Activated CD4-positive, alpha-beta T cell treated with anti-CD3 and anti-CD28 coated beads for 36 hours (primary cell): ENCODE measurements at regions not wholly inside any gene's neighbourhood (a gene's known extent, or its start where the extent isn't known, plus 50 kb on each side); places are given as distances from the start of the nearest gene placed in this dataset.

Source experiments
- ATAC-seq: fragments of 200-7000 bp; cut with Tn5 transposase; one replicate; pipeline ENCODE4 v1.10.0; 2021; ENCODE audit warnings: mild to moderate bottlenecking, moderate library complexity
- CTCF ChIA-PET: fragments of 350-600 bp; sonication (Branson Sonifier 250); formaldehyde crosslinking; loops from one replicate; lab custom pipeline; 2021; ENCODE audit warnings: antibody characterized with exemption; lab: Charles Lee
- POLR2A ChIA-PET: fragments of 350-600 bp; sonication (Branson Sonifier 250); formaldehyde crosslinking; loops from one replicate; lab custom pipeline; 2021; ENCODE audit warnings: antibody characterized with exemption, inconsistent platforms; lab: Charles Lee
- DNase-seq: peaks from one replicate; pipeline ENCODE4 v3.0.0-alpha.2; 2020
- H3K27ac Mint-ChIP-seq: one replicate; pipeline ENCODE4 v1.8.0; 2021; ENCODE audit warnings: mixed read lengths
- H3K27me3 Mint-ChIP-seq: one replicate; pipeline ENCODE4 v1.8.0; 2021; ENCODE audit warnings: mixed read lengths
- H3K36me3 Mint-ChIP-seq: one replicate; pipeline ENCODE4 v1.8.0; 2021; ENCODE audit warnings: low read depth, mixed read lengths
- H3K4me1 Mint-ChIP-seq: one replicate; pipeline ENCODE4 v1.8.0; 2021; ENCODE audit warnings: mixed read lengths
- H3K4me3 Mint-ChIP-seq: one replicate; pipeline ENCODE4 v1.8.0; 2021; ENCODE audit warnings: mild to moderate bottlenecking, moderate library complexity, mixed read lengths
- H3K9me3 Mint-ChIP-seq: one replicate; pipeline ENCODE4 v1.8.0; 2021; ENCODE audit warnings: low read depth, mixed read lengths
- intact Hi-C, 2 experiments: fragments of 100-400 bp; cut with DNase I in 1 of 2; cut with micrococcal nuclease in 1 of 2; formaldehyde crosslinking; loops; one replicate each; pipeline versions ENCODE4 v1.14.2 to v1.15.1; 2022 to 2024; cut with DNase I, micrococcal nuclease

DNA sequence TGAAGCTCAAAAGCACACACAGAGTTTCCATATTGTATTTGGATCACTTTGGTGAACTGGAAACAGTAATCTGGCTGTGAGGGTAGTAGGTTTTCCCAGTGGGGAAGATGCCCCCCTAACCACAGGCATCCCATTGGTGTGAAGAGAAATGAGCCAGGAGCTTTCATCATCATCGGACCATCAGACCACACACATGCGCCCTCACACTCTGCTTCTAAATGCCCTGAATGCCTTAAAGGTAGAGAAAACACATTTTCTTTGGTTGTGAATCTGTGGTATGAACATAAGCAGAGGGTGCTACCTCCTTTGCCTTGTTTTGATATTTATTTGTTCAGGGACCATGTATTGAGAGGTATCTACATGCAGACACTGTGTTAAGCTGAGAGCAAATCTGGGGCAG is 79.0 kb upstream of the DNAH14 start:
- Mint-ChIP-seq H3K4me3 (no peak overlapping the region), H3K27ac (no peak overlapping the region), H3K36me3 (no peaks in the 10 kb centered on the region), H3K27me3 (peaks cover 2% of the 10 kb centered on the region), H3K4me1 (no peaks in the 10 kb centered on the region), H3K9me3 (no peaks in the 10 kb centered on the region)
- intact Hi-C loops: loop anchor here in 1 of 2 experiments (5.0 kb wide), 1 partner anchor 148 kb away; no protein-coding TSS in a partner anchor
- DNase-seq: no peak
- no peak for ATAC-seq
- POLR2A ChIA-PET: no interaction called here
- CTCF ChIA-PET: interaction anchor here (1.0 to 3.0 kb wide), 8 partner anchors 11 to 337 kb away, joined by 3 to 40 read pairs (median 4); no protein-coding TSS in a partner anchor

DNA sequence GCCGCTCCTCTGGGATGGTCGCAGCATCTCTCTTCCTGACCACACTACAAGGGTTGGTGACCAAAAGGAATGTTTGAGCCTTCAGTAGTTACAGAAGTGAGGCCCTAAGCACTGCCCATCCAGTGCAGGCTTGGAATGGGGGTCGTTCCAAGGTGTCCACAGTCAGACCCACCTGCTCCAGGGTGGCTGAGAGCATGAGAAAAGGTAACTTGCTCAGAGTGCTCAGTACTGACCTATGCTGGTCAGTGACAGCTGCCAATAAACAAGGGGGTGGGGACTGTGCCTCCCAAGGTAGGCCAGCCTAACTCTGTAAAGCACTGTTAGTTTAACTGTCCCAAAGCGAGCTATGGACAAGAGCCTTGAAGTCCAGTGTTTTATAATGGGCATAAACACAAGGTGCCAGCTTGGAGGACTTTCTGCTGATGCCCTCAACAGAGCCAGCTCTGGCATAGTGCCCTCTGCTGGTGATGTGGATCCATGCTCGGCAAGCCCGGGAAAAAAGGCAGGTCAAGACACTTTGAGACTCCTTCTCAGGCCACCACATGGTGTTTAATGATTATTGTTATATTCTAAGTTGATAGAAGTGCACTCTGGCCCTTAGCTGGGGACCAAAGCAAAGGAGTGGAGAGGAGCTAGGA is 78.1 kb upstream of the DNAH14 start:
- DNase-seq: peak; percentile 77
- Mint-ChIP-seq H3K36me3 (no peaks in the 10 kb centered on the region), H3K4me3 (no peak overlapping the region), H3K27ac (no peak overlapping the region), H3K4me1 (no peaks in the 10 kb centered on the region), H3K9me3 (no peaks in the 10 kb centered on the region), H3K27me3 (peaks cover 2% of the 10 kb centered on the region)
- POLR2A ChIA-PET: no interaction called here
- intact Hi-C loops: loop anchor here (1.0 to 5.0 kb wide), 4 partner anchors 149 to 338 kb away; no protein-coding TSS in a partner anchor
- ATAC-seq: peak; percentile 60
- CTCF ChIA-PET: interaction anchor here (0.5 to 3.0 kb wide), 22 partner anchors 8 to 737 kb away, joined by 3 to 40 read pairs (median 3); no protein-coding TSS in a partner anchor

DNA sequence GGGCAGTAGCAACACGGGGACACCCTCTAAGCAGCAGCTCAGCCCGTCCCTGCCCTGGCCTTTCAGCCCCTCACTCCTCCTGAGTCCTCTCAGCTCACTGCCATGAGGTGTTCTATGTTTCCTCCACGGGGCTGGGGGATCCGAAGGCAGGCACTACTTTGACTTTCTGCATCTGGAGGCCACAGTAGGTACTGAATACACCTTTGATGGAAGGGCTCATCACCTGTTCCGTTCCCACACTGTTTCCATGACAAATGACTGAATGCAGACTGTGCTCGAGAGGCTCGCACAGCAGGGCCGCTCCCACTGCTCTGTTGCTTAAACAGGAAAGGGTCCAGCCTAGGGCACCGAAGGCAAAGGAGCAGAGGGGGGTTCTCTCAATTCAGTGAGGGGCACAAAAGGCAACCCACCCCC is 77.6 kb upstream of the DNAH14 start:
- POLR2A ChIA-PET: no interaction called here
- no peak overlapping the region for H3K27ac Mint-ChIP-seq
- no peak overlapping the region for H3K4me3 Mint-ChIP-seq
- DNase-seq (no peak), ATAC-seq (peak; percentile 26)
- intact Hi-C loops: loop anchor here (1.0 to 5.0 kb wide), 5 partner anchors 150 to 339 kb away; no protein-coding TSS in a partner anchor
- no peaks in the 10 kb centered on the region for H3K36me3 Mint-ChIP-seq
- CTCF ChIA-PET: interaction anchor here (0.8 to 3.0 kb wide), 15 partner anchors 8 to 339 kb away, joined by 3 to 40 read pairs (median 3); no protein-coding TSS in a partner anchor
- no peaks in the 10 kb centered on the region for H3K9me3 Mint-ChIP-seq
- no peaks in the 10 kb centered on the region for H3K4me1 Mint-ChIP-seq
- H3K27me3 Mint-ChIP-seq: peaks cover 2% of the 10 kb centered on the region

DNA sequence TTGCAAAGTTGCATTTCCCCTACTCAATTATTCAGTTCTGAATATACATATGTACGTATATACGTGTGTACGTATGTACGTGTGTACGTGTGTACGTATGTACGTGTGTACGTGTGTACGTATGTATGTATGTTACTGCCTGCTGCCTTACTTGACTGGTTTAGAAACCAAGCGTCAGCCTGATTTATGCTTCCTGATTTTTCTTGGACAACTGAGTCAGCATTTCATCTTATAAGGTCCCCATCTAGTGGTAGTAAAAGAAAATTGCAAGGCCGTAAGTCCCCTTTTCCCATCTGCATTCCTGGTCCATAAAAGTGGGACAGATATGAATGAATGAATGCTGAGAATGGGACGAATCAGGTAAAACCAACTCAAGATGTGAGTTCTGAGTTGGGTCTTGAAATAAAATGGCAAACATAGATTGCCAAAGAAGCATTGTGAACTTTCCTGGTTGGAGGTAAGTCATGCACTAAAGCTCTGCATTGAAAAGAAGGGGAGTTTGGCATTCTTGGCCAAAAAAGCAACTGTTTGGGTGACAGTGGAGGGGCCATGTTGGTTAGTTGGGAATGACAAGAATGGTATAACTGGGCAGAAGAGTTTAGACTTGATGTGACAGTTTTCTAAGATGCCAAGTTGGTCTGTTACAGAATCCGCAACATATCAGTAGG is 76.4 kb upstream of the DNAH14 start:
- CTCF ChIA-PET: interaction anchor here (0.6 to 3.0 kb wide), 3 partner anchors 338 to 554 kb away, joined by 4 to 40 read pairs (median 9); no protein-coding TSS in a partner anchor
- POLR2A ChIA-PET: no interaction called here
- ATAC-seq (no peak), DNase-seq (no peak)
- Mint-ChIP-seq H3K4me1 (no peaks in the 10 kb centered on the region), H3K27me3 (peaks cover 2% of the 10 kb centered on the region), H3K27ac (no peak overlapping the region), H3K36me3 (no peaks in the 10 kb centered on the region), H3K4me3 (no peak overlapping the region), H3K9me3 (no peaks in the 10 kb centered on the region)
- intact Hi-C loops: loop anchor here in 1 of 2 experiments (2.0 to 5.0 kb wide), 2 partner anchors 151 to 208 kb away; no protein-coding TSS in a partner anchor

DNA sequence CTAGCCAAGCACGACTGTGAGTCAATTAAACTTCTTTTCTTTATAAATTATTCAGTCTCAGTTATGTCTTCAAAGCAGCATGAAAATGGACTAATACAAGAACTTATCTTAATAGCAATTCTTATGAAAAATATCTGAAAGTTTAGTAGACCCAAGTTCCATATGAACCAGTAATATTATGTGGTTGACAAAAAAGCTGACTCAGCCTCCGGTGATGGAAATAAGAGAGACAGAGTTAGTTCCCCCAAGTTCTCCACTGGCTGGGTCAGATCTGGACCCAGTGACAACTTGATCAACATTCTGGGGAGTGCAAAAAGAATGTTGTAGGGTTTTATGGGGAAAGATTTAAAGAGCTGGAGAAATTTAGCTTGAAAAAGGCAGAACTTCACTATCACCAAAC is 72.5 kb upstream of the DNAH14 start:
- Mint-ChIP-seq H3K27ac (no peak overlapping the region), H3K27me3 (peaks cover 7% of the 10 kb centered on the region), H3K36me3 (no peaks in the 10 kb centered on the region), H3K4me1 (no peaks in the 10 kb centered on the region), H3K4me3 (no peak overlapping the region), H3K9me3 (no peaks in the 10 kb centered on the region)
- ChIA-PET POLR2A (no interaction called here), CTCF (no interaction called here)
- intact Hi-C loops: no loop called here
- no peak for DNase-seq
- ATAC-seq: no peak

DNA sequence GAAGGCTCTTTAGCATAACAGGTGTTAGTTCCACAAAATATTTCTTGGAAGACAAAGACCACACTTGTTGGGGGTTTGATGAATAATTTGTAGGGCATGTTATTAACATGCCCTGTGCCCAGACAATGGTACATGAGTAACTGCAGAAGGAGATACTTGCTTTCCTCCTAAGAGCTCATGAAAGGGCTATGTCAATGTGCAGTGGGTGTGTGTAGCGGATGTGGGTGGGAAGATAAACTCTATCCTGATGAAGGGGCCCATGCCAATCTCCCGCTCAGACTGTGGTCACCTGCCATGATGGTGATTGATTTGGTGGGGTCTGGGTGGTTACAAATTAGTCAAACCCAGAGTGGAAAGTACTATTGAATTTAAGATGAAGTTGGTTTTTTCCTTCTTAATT is 69.8 kb upstream of the DNAH14 start:
- CTCF ChIA-PET: interaction anchor here (1.0 kb wide), 1 partner anchor 8 kb away, joined by 3 read pairs; no protein-coding TSS in a partner anchor

DNA sequence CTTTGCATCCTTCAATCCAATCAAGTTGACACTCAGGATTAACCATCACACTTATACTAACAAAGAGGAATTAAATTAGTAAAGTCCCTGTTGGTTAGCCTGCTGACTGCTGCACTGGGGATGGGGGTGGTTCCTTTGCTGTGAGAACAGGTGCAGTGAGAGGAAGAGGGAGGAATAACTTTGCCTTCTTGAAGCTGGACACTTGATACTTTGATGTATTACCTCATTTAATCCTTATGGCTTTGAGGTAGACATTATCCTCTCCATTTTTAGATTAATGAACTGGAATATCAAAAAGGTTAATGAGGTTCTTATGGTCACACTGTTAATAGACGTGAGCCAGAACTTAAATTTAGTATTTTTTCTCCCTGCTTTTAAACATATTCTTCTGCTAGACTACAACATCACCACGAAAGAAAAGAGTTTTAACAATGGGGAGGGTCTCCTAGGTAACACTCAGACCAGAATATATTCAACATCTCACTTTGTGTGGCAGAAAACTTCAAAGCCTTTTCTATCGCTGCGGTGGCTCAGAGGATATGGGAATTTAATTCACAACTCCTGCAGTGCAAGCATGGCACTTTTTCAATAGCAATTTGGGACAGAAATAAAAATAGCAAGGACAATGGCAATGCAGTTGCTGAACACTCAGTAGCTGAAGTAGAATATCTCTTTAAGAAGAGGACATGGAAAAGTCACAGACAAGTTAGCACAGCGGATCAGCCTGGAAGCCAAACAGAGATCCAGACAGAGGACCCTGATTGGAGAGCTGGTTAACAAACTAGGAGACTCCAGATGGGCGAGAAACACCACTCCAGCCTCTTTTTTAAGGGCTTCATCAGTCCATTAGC is 68.8 kb upstream of the DNAH14 start:
- DNase-seq (no peak), ATAC-seq (no peak)
- ChIA-PET CTCF (interaction anchor here (0.6 kb wide), 1 partner anchor 141 kb away, joined by 3 read pairs; no protein-coding TSS in a partner anchor), POLR2A (no interaction called here)
- H3K36me3 Mint-ChIP-seq: no peaks in the 10 kb centered on the region
- H3K27ac Mint-ChIP-seq: no peak overlapping the region
- peaks cover 17% of the 10 kb centered on the region for H3K27me3 Mint-ChIP-seq
- H3K9me3 Mint-ChIP-seq: peaks cover 2% of the 10 kb centered on the region
- H3K4me3 Mint-ChIP-seq: no peak overlapping the region
- intact Hi-C loops: no loop called here
- no peaks in the 10 kb centered on the region for H3K4me1 Mint-ChIP-seq

More for the DNA sequence above, 69.8 kb upstream of the DNAH14 start:
- no peaks in the 10 kb centered on the region for H3K36me3 Mint-ChIP-seq
- no peaks in the 10 kb centered on the region for H3K4me1 Mint-ChIP-seq
- no peaks in the 10 kb centered on the region for H3K9me3 Mint-ChIP-seq
- ATAC-seq (peak; percentile 39), DNase-seq (no peak)
- intact Hi-C loops: no loop called here
- peaks cover 17% of the 10 kb centered on the region for H3K27me3 Mint-ChIP-seq
- no peak overlapping the region for H3K27ac Mint-ChIP-seq
- H3K4me3 Mint-ChIP-seq: no peak overlapping the region
- POLR2A ChIA-PET: no interaction called here

DNA sequence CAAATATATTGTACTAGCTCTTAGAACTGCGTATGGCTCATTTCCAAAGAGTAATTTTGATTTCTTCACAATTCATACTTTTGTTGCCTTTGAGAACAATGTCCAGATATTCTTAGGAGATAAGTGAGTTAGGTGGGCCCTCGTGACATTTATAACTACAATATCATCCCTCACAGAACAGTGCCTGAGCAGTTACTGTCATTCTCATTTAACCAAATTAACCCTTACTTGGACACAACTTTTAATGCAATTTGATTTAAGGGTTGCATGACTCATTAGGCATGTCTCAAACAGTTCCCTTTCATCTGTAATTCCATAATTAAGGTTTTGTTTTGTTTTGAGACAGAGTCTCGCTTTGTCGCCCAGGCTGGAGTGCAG is 68.1 kb upstream of the DNAH14 start:
- peaks cover 3% of the 10 kb centered on the region for H3K9me3 Mint-ChIP-seq
- DNase-seq (no peak), ATAC-seq (no peak)
- no peaks in the 10 kb centered on the region for H3K36me3 Mint-ChIP-seq
- H3K27me3 Mint-ChIP-seq: peaks cover 17% of the 10 kb centered on the region
- no peak overlapping the region for H3K27ac Mint-ChIP-seq
- POLR2A ChIA-PET: no interaction called here
- intact Hi-C loops: no loop called here
- H3K4me3 Mint-ChIP-seq: no peak overlapping the region
- CTCF ChIA-PET: interaction anchor here (0.8 kb wide), 1 partner anchor 10 kb away, joined by 3 read pairs; no protein-coding TSS in a partner anchor
- no peaks in the 10 kb centered on the region for H3K4me1 Mint-ChIP-seq

DNA sequence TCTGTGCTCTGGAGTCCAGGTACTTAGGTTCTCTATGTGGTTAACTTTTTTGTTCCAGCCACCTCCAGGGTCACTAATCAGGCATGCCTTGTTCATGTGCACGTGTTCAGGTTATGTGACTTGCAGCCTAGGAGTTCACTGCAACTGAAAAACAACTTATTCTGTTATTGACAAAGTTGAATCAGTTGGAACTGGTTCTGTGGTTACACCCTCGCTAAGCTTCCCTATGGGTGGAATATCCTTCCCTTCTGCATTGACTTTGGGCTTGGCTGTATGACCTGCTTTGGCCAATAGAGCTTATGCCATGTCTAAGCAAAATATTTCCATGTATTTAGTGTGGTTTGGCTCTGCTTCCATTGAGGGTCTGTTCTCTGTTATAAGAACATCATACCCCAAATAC is 66.0 kb upstream of the DNAH14 start:
- H3K4me1 Mint-ChIP-seq: no peaks in the 10 kb centered on the region
- ChIA-PET POLR2A (no interaction called here), CTCF (interaction anchor here (0.6 to 1.5 kb wide), 2 partner anchors 12 to 13 kb away, joined by 3 to 5 read pairs; no protein-coding TSS in a partner anchor)
- H3K4me3 Mint-ChIP-seq: no peak overlapping the region
- H3K36me3 Mint-ChIP-seq: no peaks in the 10 kb centered on the region
- ATAC-seq (no peak), DNase-seq (no peak)
- no peak overlapping the region for H3K27ac Mint-ChIP-seq
- intact Hi-C loops: no loop called here
- peaks cover 17% of the 10 kb centered on the region for H3K27me3 Mint-ChIP-seq
- H3K9me3 Mint-ChIP-seq: peaks cover 3% of the 10 kb centered on the region

DNA sequence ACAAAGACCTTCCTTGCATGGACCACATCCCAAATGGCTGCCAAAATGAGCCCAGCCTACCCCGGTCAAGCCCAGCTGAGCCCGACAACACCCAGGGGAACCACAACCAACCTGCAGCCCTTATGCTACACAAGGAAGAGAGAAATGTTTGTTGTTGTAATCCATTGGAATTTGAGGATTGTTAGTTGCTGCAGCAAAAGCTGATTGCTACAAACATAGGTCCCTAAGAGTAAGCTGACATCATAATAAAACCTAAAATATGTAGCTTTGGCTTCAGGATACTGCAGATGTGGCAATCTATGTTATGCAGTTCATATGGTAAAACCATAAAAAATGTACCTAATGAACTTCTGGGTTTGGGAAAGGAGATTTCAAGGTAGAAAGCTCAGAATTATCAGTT is 65.5 kb upstream of the DNAH14 start:
- ChIA-PET CTCF (interaction anchor here (1.5 kb wide), 1 partner anchor 13 kb away, joined by 5 read pairs; no protein-coding TSS in a partner anchor), POLR2A (no interaction called here)
- Mint-ChIP-seq H3K4me1 (no peaks in the 10 kb centered on the region), H3K4me3 (no peak overlapping the region), H3K27me3 (peaks cover 17% of the 10 kb centered on the region), H3K36me3 (no peaks in the 10 kb centered on the region), H3K9me3 (peaks cover 3% of the 10 kb centered on the region), H3K27ac (no peak overlapping the region)
- DNase-seq (no peak), ATAC-seq (no peak)
- intact Hi-C loops: no loop called here

DNA sequence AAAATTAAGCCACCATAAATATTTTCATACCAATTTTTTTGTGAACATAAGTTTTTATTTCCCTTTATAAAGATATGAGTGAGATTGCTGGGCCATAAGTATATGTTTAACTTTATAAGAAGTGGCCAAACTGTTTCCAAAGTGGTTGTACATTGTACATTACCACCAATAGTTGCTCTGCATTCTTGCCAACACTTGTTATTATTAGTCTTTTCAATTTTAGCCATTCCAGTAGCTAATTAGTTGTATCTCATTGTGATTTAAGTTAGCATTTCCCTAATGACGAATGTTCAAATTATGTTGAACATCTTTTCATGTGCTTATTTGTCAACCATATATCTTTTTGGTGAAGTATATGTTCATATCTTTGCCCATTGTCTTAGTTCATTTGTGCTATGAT is 64.0 kb upstream of the DNAH14 start:
- H3K27me3 Mint-ChIP-seq: peaks cover 11% of the 10 kb centered on the region
- H3K4me3 Mint-ChIP-seq: no peak overlapping the region
- intact Hi-C loops: no loop called here
- no peak for DNase-seq
- ChIA-PET CTCF (no interaction called here), POLR2A (no interaction called here)
- H3K27ac Mint-ChIP-seq: no peak overlapping the region
- peaks cover 3% of the 10 kb centered on the region for H3K9me3 Mint-ChIP-seq
- no peaks in the 10 kb centered on the region for H3K4me1 Mint-ChIP-seq
- no peak for ATAC-seq
- no peaks in the 10 kb centered on the region for H3K36me3 Mint-ChIP-seq
